H1 (cell line): ENCODE measurements at regions not wholly inside any gene's neighbourhood (a gene's known extent, or its start where the extent isn't known, plus 50 kb on each side); places are given as distances from the start of the nearest gene placed in this dataset.

Source experiments
- CTCF ChIA-PET: fragments of 300-600 bp; sonication (Branson Sonifier 250); formaldehyde crosslinking; loops from one replicate; lab custom pipeline; 2021; ENCODE audit not compliant: partially characterized antibody; lab: Charles Lee
- POLR2A ChIA-PET: fragments of 300-600 bp; sonication (Branson Sonifier 250); formaldehyde crosslinking; loops from one replicate; lab custom pipeline; 2021; ENCODE audit warnings: inconsistent platforms; ENCODE audit not compliant: partially characterized antibody; lab: Charles Lee
- DNase-seq, 2 experiments: peaks; one replicate each; pipeline versions ENCODE4 v3.0.0 to v3.0.0-alpha.2; 2010 to 2022; ENCODE audit warnings: low spot score in 2 of 2, low read depth in 1 of 2, mixed read lengths in 1 of 2
- FAIRE-seq: peaks from 2 replicates; lab custom pipeline; 2011; peaks lifted over from hg19 to GRCh38; lab: Jason Lieb, UNC
- H2AFZ ChIP-seq: 2 replicates; pipeline ENCODE4 v1.8.1; 2012; ENCODE audit warnings: low read length, inconsistent platforms
- H2AK5ac ChIP-seq: 2 replicates; pipeline ENCODE4 v1.6.1; 2013; ENCODE audit warnings: low read depth, low read length
- H2BK120ac ChIP-seq: replicated peaks from 2 replicates; pipeline ENCODE3; 2013; ENCODE audit warnings: low read depth, low read length, inconsistent platforms
- H2BK12ac ChIP-seq: 2 replicates; pipeline ENCODE4 v1.6.1; 2013; ENCODE audit warnings: low read depth, low read length
- H2BK15ac ChIP-seq: 2 replicates; pipeline ENCODE4 v1.6.1; 2013; ENCODE audit warnings: low read length
- H2BK20ac ChIP-seq: 2 replicates; pipeline ENCODE4 v1.6.1; 2013; ENCODE audit warnings: low read length
- H2BK5ac ChIP-seq: 2 replicates; pipeline ENCODE4 v1.6.1; 2013; ENCODE audit warnings: low read depth, low read length
- H3K14ac ChIP-seq: 2 replicates; pipeline ENCODE4 v1.6.1; 2013; ENCODE audit warnings: inconsistent platforms; ENCODE audit not compliant: insufficient read length
- H3K18ac ChIP-seq: 2 replicates; pipeline ENCODE4 v1.6.1; 2013; ENCODE audit warnings: low read length; ENCODE audit errors: extremely low read depth
- H3K23ac ChIP-seq: 2 replicates; pipeline ENCODE4 v1.6.1; 2013; ENCODE audit warnings: inconsistent platforms; ENCODE audit not compliant: insufficient read length
- H3K23me2 ChIP-seq: 2 replicates; pipeline ENCODE4 v1.6.1; 2013; ENCODE audit warnings: low read depth, low read length
- H3K27ac ChIP-seq: 2 replicates; pipeline ENCODE4 v1.6.1; 2011; ENCODE audit warnings: low read depth, low read length, inconsistent platforms
- H3K27me3 ChIP-seq, 4 experiments: replicated peaks in 1 of 4; 1 replicate in 1 of 4; 2 replicates in 3 of 4; pipeline versions ENCODE4 v1.6.1 to v1.8.1; 2011 to 2013; ENCODE audit warnings: low read length in 3 of 4, mild to moderate bottlenecking in 3 of 4, inconsistent platforms in 2 of 4, mixed read lengths in 2 of 4, moderate library complexity in 1 of 4; ENCODE audit not compliant: control insufficient read depth in 3 of 4, insufficient read depth in 3 of 4; ENCODE audit errors: extremely low read depth in 1 of 4
- H3K36me3 ChIP-seq, 4 experiments: 2 replicates each; pipeline versions ENCODE4 v1.6.1 to v1.8.1; 2011 to 2013; ENCODE audit warnings: mild to moderate bottlenecking in 4 of 4, low read length in 3 of 4, moderate library complexity in 2 of 4, control low read depth in 1 of 4, inconsistent platforms in 1 of 4; ENCODE audit not compliant: insufficient read depth in 4 of 4, control insufficient read depth in 2 of 4
- H3K4ac ChIP-seq: replicated peaks from 2 replicates; pipeline ENCODE3; 2013; ENCODE audit warnings: low read length, low read depth, mixed read lengths, inconsistent platforms; ENCODE audit not compliant: insufficient read length
- H3K4me1 ChIP-seq, 4 experiments: replicated peaks in 1 of 4; 1 replicate in 1 of 4; 2 replicates in 3 of 4; pipeline versions ENCODE4 v1.6.1 to v1.8.1; 2011 to 2013; ENCODE audit warnings: low read length in 3 of 4, inconsistent platforms in 2 of 4, mixed read lengths in 1 of 4; ENCODE audit not compliant: insufficient read depth in 4 of 4, control insufficient read depth in 3 of 4
- H3K4me2 ChIP-seq, 2 experiments: 2 replicates each; pipeline versions ENCODE4 v1.6.1 to v1.8.1; 2011 to 2013; ENCODE audit warnings: low read depth in 2 of 2, low read length in 2 of 2, control low read depth in 1 of 2, inconsistent platforms in 1 of 2, mild to moderate bottlenecking in 1 of 2; ENCODE audit not compliant: insufficient read depth in 1 of 2
- H3K4me3 ChIP-seq, 4 experiments: fragments of 200-600, 300-600 bp in 1 of 4; sonication (generic), shearing (Covaris generic), sonication (Bioruptor Twin) in 1 of 4; 2 replicates each; pipeline versions ENCODE4 v1.5.1 to v1.8.1; 2011 to 2016; ENCODE audit warnings: low read length in 4 of 4, low read depth in 3 of 4, control low read depth in 2 of 4, inconsistent platforms in 2 of 4, mild to moderate bottlenecking in 2 of 4, mixed read lengths in 1 of 4, moderate library complexity in 1 of 4; ENCODE audit not compliant: insufficient read depth in 2 of 4; ENCODE audit errors: extremely low read depth in 1 of 4
- H3K56ac ChIP-seq: replicated peaks from 2 replicates; pipeline ENCODE3; 2013; ENCODE audit warnings: low read depth, mild to moderate bottlenecking, mixed read lengths, low read length, inconsistent platforms; ENCODE audit not compliant: insufficient read length
- H3K79me1 ChIP-seq: 2 replicates; pipeline ENCODE4 v1.6.1; 2013; ENCODE audit warnings: low read depth, low read length, control low read depth
- H3K79me2 ChIP-seq, 2 experiments: 2 replicates each; pipeline versions ENCODE4 v1.6.1 to v1.8.1; 2012 to 2013; ENCODE audit warnings: low read length in 2 of 2, mild to moderate bottlenecking in 2 of 2, inconsistent platforms in 1 of 2; ENCODE audit not compliant: insufficient read depth in 2 of 2, control insufficient read depth in 1 of 2
- H3K9ac ChIP-seq, 4 experiments: replicated peaks in 1 of 4; 1 replicate in 1 of 4; 2 replicates in 3 of 4; pipeline versions ENCODE4 v1.6.1 to v1.8.1; 2011 to 2013; ENCODE audit warnings: low read depth in 3 of 4, low read length in 3 of 4, control low read depth in 2 of 4, mild to moderate bottlenecking in 2 of 4, moderate library complexity in 2 of 4, inconsistent platforms in 1 of 4; ENCODE audit errors: extremely low read depth in 1 of 4
- H3K9me3 ChIP-seq, 2 experiments: 2 replicates each; pipeline versions ENCODE4 v1.6.1 to v1.8.1; 2012 to 2013; ENCODE audit warnings: mild to moderate bottlenecking in 2 of 2, moderate library complexity in 2 of 2, control low read depth in 1 of 2, inconsistent platforms in 1 of 2, low read depth in 1 of 2, low read length in 1 of 2, mixed read lengths in 1 of 2; ENCODE audit not compliant: insufficient read depth in 2 of 2
- H4K20me1 ChIP-seq, 2 experiments: replicated peaks in 1 of 2; 2 replicates each; pipeline versions ENCODE3 to v1.8.1; 2011 to 2013; ENCODE audit warnings: inconsistent platforms in 2 of 2, low read length in 2 of 2, mild to moderate bottlenecking in 1 of 2; ENCODE audit not compliant: insufficient read depth in 2 of 2, control insufficient read depth in 1 of 2
- H4K5ac ChIP-seq: 2 replicates; pipeline ENCODE4 v1.6.1; 2013; ENCODE audit warnings: low read length, low read depth, mixed read lengths, inconsistent platforms; ENCODE audit not compliant: insufficient read length
- H4K8ac ChIP-seq: 2 replicates; pipeline ENCODE4 v1.8.0; 2013; ENCODE audit warnings: mild to moderate bottlenecking, moderate library complexity, low read length, inconsistent platforms; ENCODE audit not compliant: insufficient read depth; ENCODE audit errors: extremely low read depth
- H4K91ac ChIP-seq: replicated peaks from 2 replicates; pipeline ENCODE3; 2013; ENCODE audit warnings: low read length, mixed read lengths, inconsistent platforms; ENCODE audit not compliant: insufficient read length
- BCL11A ChIP-seq, 2 experiments: IDR thresholded peaks; one replicate each; pipeline ENCODE4 v1.6.1; 2011; ENCODE audit warnings: low read depth in 2 of 2, low read length in 2 of 2, mild to moderate bottlenecking in 2 of 2
- CBX8 ChIP-seq: fragments of 300-800, 300-1000 bp; sonication (generic); IDR thresholded peaks from 2 replicates; pipeline ENCODE4 v1.7.1; 2016; ENCODE audit warnings: low read depth, low read length, borderline replicate concordance
- CEBPB ChIP-seq: IDR thresholded peaks from 2 replicates; pipeline ENCODE4 v1.6.1; 2012; ENCODE audit warnings: low read depth, low read length
- CHD1 ChIP-seq: IDR thresholded peaks from 2 replicates; pipeline ENCODE4 v1.6.1; 2012; ENCODE audit warnings: low read depth, low read length, improper control_type of control experiment
- CREB1 ChIP-seq: IDR thresholded peaks from 2 replicates; pipeline ENCODE4 v1.6.1; 2012; ENCODE audit warnings: inconsistent platforms
- CTCF ChIP-seq, 3 experiments: IDR thresholded peaks; 1 replicate in 2 of 3; 2 replicates in 1 of 3; pipeline versions ENCODE4 v1.5.1 to v1.6.1; 2011; ENCODE audit warnings: low read length in 3 of 3, mild to moderate bottlenecking in 3 of 3, inconsistent platforms in 2 of 3, low read depth in 1 of 3, moderate library complexity in 1 of 3; ENCODE audit not compliant: insufficient read depth in 1 of 3; ENCODE audit errors: control extremely low read depth in 1 of 3
- EGR1 ChIP-seq: IDR thresholded peaks from 2 replicates; pipeline ENCODE4 v1.6.1; 2011; ENCODE audit warnings: low read depth, low read length, borderline replicate concordance
- EZH2 ChIP-seq: fragments of 200-600 bp; sonication (generic); IDR thresholded peaks from 2 replicates; pipeline ENCODE4 v1.7.1; 2012; ENCODE audit warnings: low read depth, mild to moderate bottlenecking, moderate library complexity, low read length, inconsistent platforms; ENCODE audit not compliant: severe bottlenecking
- JUND ChIP-seq: IDR thresholded peaks from 2 replicates; pipeline ENCODE4 v1.6.1; 2011; ENCODE audit warnings: mild to moderate bottlenecking, improper control_type of control experiment, low read length
- POLR2A ChIP-seq, 2 experiments: IDR thresholded peaks; 1 replicate in 1 of 2; 2 replicates in 1 of 2; pipeline ENCODE4 v1.6.1; 2011; ENCODE audit warnings: low read depth in 2 of 2, low read length in 2 of 2, mild to moderate bottlenecking in 2 of 2; ENCODE audit errors: control extremely low read depth in 1 of 2
- POLR2AphosphoS5 ChIP-seq: IDR thresholded peaks from 2 replicates; pipeline ENCODE4 v1.6.1; 2011; ENCODE audit warnings: low read depth, low read length
- RAD21 ChIP-seq, 2 experiments: IDR thresholded peaks in 1 of 2; conservative IDR thresholded peaks in 1 of 2; 2 replicates each; pipeline ENCODE4 v1.6.1; 2011; ENCODE audit warnings: low read depth in 2 of 2, low read length in 2 of 2, improper control_type of control experiment in 1 of 2, inconsistent platforms in 1 of 2, mild to moderate bottlenecking in 1 of 2, moderate library complexity in 1 of 2
- RFX5 ChIP-seq: IDR thresholded peaks from 2 replicates; pipeline ENCODE4 v1.6.1; 2011; ENCODE audit warnings: low read depth, low read length, improper control_type of control experiment, borderline replicate concordance
- SRF ChIP-seq: IDR thresholded peaks from 2 replicates; pipeline ENCODE4 v1.6.1; 2011; ENCODE audit warnings: mild to moderate bottlenecking, low read depth, low read length, moderate library complexity
- WGBS, 2 experiments: shearing (Covaris generic) in 1 of 2; methylation state at CpG; one replicate each; pipeline versions ENCODE4 v1.1.6 to v1.1.7; 2013 to 2015; ENCODE audit warnings: low lambda C conversion rate in 2 of 2, mixed read lengths in 2 of 2, inconsistent platforms in 1 of 2, low coverage in 1 of 2, missing lambda C conversion rate in 1 of 2; ENCODE audit not compliant: insufficient replicate concordance in 2 of 2, insufficient coverage in 1 of 2, insufficient read length in 1 of 2; ENCODE audit errors: extremely low coverage in 1 of 2, missing lambda C conversion rate in 1 of 2; 5-methylcytosine and 5-hydroxymethylcytosine counted together

- Histone ChIP-seq H3K79me2 (no peaks in the 10 kb centered on the region), H3K27ac (no peak overlapping the region), H3K9ac (no peak overlapping the region), H4K5ac (no peak overlapping the region), H4K8ac (no peak overlapping the region), H3K14ac (no peak overlapping the region), H3K18ac (no peak overlapping the region), H2BK20ac (no peak overlapping the region), H3K23me2 (no peaks in the 10 kb centered on the region), H2BK15ac (no peak overlapping the region), H4K91ac (no peak overlapping the region), H2BK5ac (no peak overlapping the region), H2AFZ (no peak overlapping the region), H3K23ac (no peak overlapping the region), H3K4me3 (no peak overlapping the region), H3K36me3 (no peaks in the 10 kb centered on the region), H2BK120ac (no peak overlapping the region), H3K56ac (no peak overlapping the region), H2AK5ac (no peak overlapping the region), H2BK12ac (no peak overlapping the region), H4K20me1 (no peaks in the 10 kb centered on the region), H3K27me3 (no peaks in the 10 kb centered on the region), H3K4me1 (no peaks in the 10 kb centered on the region; a peak in 1 of 7 replicates), H3K9me3 (no peaks in the 10 kb centered on the region), H3K4ac (no peak overlapping the region), H3K79me1 (no peaks in the 10 kb centered on the region), H3K4me2 (no peak overlapping the region)
- ChIA-PET CTCF (no interaction called here), POLR2A (no interaction called here)
- 86% methylated on average over 3 of the region's 3 CpGs; no CpG with 5 or more reads in 1 of the 2 experiments for WGBS, 2 experiments
- no peak for DNase-seq
- FAIRE-seq: no peak
- no peak for TF ChIP-seq EZH2
- no peak for TF ChIP-seq POLR2AphosphoS5
- TF ChIP-seq CREB1: no peak
- TF ChIP-seq CHD1: no peak
- no peak for TF ChIP-seq RFX5
- TF ChIP-seq SRF: no peak
- no peak for TF ChIP-seq BCL11A (IDR thresholded peaks at IDR 0.05; ENCODE audit: low read depth in 2 of 2, low read length in 2 of 2)
- no peak for TF ChIP-seq CTCF (IDR thresholded peaks at IDR 0.05; ENCODE audit: control extremely low read depth in 1 of 3, insufficient read depth in 1 of 3, low read depth in 1 of 3, low read length in 3 of 3)
- TF ChIP-seq RAD21 (IDR thresholded peaks at IDR 0.05 in 1 of 2, conservative IDR thresholded peaks at IDR 0.05 in 1 of 2; ENCODE audit: low read depth in 2 of 2, low read length in 2 of 2): no peak
- no peak for TF ChIP-seq POLR2A (IDR thresholded peaks at IDR 0.05; ENCODE audit: control extremely low read depth in 1 of 2, low read depth in 2 of 2, low read length in 2 of 2)
- no peak for TF ChIP-seq CEBPB
- TF ChIP-seq CBX8: no peak
- no peak for TF ChIP-seq EGR1
- no peak for TF ChIP-seq JUND
Measured at GRCh38 chr10:128938558-128938957, 528.5 kb upstream of the MGMT start.
